HUES64 (cell line): ENCODE measurements at regions not wholly inside any gene's neighbourhood (a gene's known extent, or its start where the extent isn't known, plus 50 kb on each side); places are given as distances from the start of the nearest gene placed in this dataset.
"Not testable (repeated sequence)": the region's sequence is repeated elsewhere in the genome, so short reads cannot be mapped to it uniquely, and the experiment has no call there.

ENCODE experiments used
- H3K27ac ChIP-seq: 2 replicates; pipeline ENCODE4 v1.7.0; 2013; ENCODE audit warnings: low read depth, low read length, inconsistent platforms
- H3K27me3 ChIP-seq: 2 replicates; pipeline ENCODE4 v1.6.1; 2013; ENCODE audit warnings: mild to moderate bottlenecking, low read length; ENCODE audit not compliant: insufficient read depth
- H3K36me3 ChIP-seq: 2 replicates; pipeline ENCODE4 v1.6.1; 2013; ENCODE audit warnings: mild to moderate bottlenecking, low read length; ENCODE audit not compliant: insufficient read depth
- H3K4me1 ChIP-seq: 2 replicates; pipeline ENCODE4 v1.6.1; 2013; ENCODE audit warnings: mild to moderate bottlenecking, low read length, moderate library complexity; ENCODE audit not compliant: insufficient read depth
- H3K4me3 ChIP-seq: 2 replicates; pipeline ENCODE4 v1.5.1; 2013; ENCODE audit warnings: mild to moderate bottlenecking, low read length, moderate library complexity
- H3K9ac ChIP-seq: 2 replicates; pipeline ENCODE4 v1.6.1; 2013; ENCODE audit warnings: mild to moderate bottlenecking, low read depth, low read length
- H3K9me3 ChIP-seq: 2 replicates; pipeline ENCODE4 v1.6.1; 2013; ENCODE audit warnings: low read depth, low read length; ENCODE audit not compliant: insufficient read depth
- WGBS: fragments of 150-250, 120-280 bp; methylation state at CpG from one replicate; pipeline ENCODE4 v1.1.7; 2013; ENCODE audit warnings: missing lambda C conversion rate; 5-methylcytosine and 5-hydroxymethylcytosine counted together

- not testable (repeated sequence) for H3K27ac ChIP-seq, H3K9me3 ChIP-seq, H3K36me3 ChIP-seq, H3K9ac ChIP-seq, H3K4me1 ChIP-seq, H3K27me3 ChIP-seq, H3K4me3 ChIP-seq
- whole genome bisulfite sequencing: 95% methylated on average over 1 of the region's 1 CpG
Measured at GRCh38 chr18:5830902-5831301, 64.4 kb downstream of the TMEM200C start.

- H3K9ac ChIP-seq: no peak overlapping the region
Measured at GRCh38 chr18:5828913-5829312, 66.4 kb downstream of the TMEM200C start.

GRCh38 chr18:5825663-5826062 lies 69.7 kb downstream of the TMEM200C start:
- H3K4me3 ChIP-seq: no peak overlapping the region
- 93% methylated on average over 4 of the region's 4 CpGs for WGBS
- no peaks in the 10 kb centered on the region for H3K27me3 ChIP-seq
- no peak overlapping the region for H3K9ac ChIP-seq
- no peak overlapping the region for H3K27ac ChIP-seq
- H3K4me1 ChIP-seq: peaks cover 9% of the 10 kb centered on the region
- H3K9me3 ChIP-seq: no peaks in the 10 kb centered on the region
- H3K36me3 ChIP-seq: no peaks in the 10 kb centered on the region

More at GRCh38 chr18:5828913-5829312, 66.4 kb downstream of the TMEM200C start:
- H3K4me3 ChIP-seq: no peak overlapping the region
- H3K27me3 ChIP-seq: no peaks in the 10 kb centered on the region
- 96% methylated on average over 1 of the region's 1 CpG for WGBS
- H3K9me3 ChIP-seq: no peaks in the 10 kb centered on the region
- peaks cover 9% of the 10 kb centered on the region for H3K4me1 ChIP-seq
- H3K27ac ChIP-seq: no peak overlapping the region
- no peaks in the 10 kb centered on the region for H3K36me3 ChIP-seq

GRCh38 chr18:5824370-5824984 lies 70.8 kb downstream of the TMEM200C start:
- H3K27ac ChIP-seq: no peak overlapping the region
- H3K9me3 ChIP-seq: no peaks in the 10 kb centered on the region
- WGBS: 81% methylated on average over 5 of the region's 5 CpGs
- peaks cover 9% of the 10 kb centered on the region for H3K4me1 ChIP-seq
- no peaks in the 10 kb centered on the region for H3K27me3 ChIP-seq
- H3K4me3 ChIP-seq: no peak overlapping the region
- no peak overlapping the region for H3K9ac ChIP-seq
- no peaks in the 10 kb centered on the region for H3K36me3 ChIP-seq

GRCh38 chr18:5817816-5818215 lies 77.5 kb downstream of the TMEM200C start:
- Histone ChIP-seq H3K9ac (no peak overlapping the region), H3K4me3 (no peak overlapping the region), H3K27me3 (no peaks in the 10 kb centered on the region), H3K4me1 (no peaks in the 10 kb centered on the region; the same call in 1 of the 2 replicates), H3K27ac (no peak overlapping the region), H3K36me3 (no peaks in the 10 kb centered on the region), H3K9me3 (no peaks in the 10 kb centered on the region)
- no CpG with 5 or more reads among the region's 1 CpG for WGBS

GRCh38 chr18:5806860-5807259 lies 88.5 kb downstream of the TMEM200C start:
- 94% methylated on average over 4 of the region's 5 CpGs for WGBS

GRCh38 chr18:5787936-5788335 lies 107.4 kb downstream of the TMEM200C start:
- Histone ChIP-seq H3K4me3 (no peak overlapping the region), H3K27me3 (no peaks in the 10 kb centered on the region), H3K27ac (no peak overlapping the region), H3K9me3 (peaks cover 13% of the 10 kb centered on the region; the same call in 1 of the 2 replicates), H3K9ac (no peak overlapping the region), H3K4me1 (no peaks in the 10 kb centered on the region), H3K36me3 (no peaks in the 10 kb centered on the region)
- WGBS: 47% methylated on average over 1 of the region's 1 CpG

More at GRCh38 chr18:5806860-5807259, 88.5 kb downstream of the TMEM200C start:
- Histone ChIP-seq H3K36me3 (no peaks in the 10 kb centered on the region), H3K4me1 (no peaks in the 10 kb centered on the region), H3K27ac (no peak overlapping the region), H3K9me3 (peaks cover 53% of the 10 kb centered on the region), H3K9ac (no peak overlapping the region), H3K27me3 (no peaks in the 10 kb centered on the region), H3K4me3 (no peak overlapping the region)

- no peak overlapping the region for H3K4me3 ChIP-seq
- no peak overlapping the region for H3K9ac ChIP-seq
- H3K9me3 ChIP-seq: peaks cover 11% of the 10 kb centered on the region; the same call in 1 of the 2 replicates
- 67% methylated on average over 2 of the region's 2 CpGs for WGBS
- H3K4me1 ChIP-seq: no peaks in the 10 kb centered on the region
- no peaks in the 10 kb centered on the region for H3K27me3 ChIP-seq
- H3K27ac ChIP-seq: no peak overlapping the region
- no peaks in the 10 kb centered on the region for H3K36me3 ChIP-seq
Measured at GRCh38 chr18:5779922-5780321, 115.4 kb downstream of the TMEM200C start.

- no peaks in the 10 kb centered on the region for H3K36me3 ChIP-seq
- H3K27ac ChIP-seq: no peak overlapping the region
- no peak overlapping the region for H3K9ac ChIP-seq
- H3K4me3 ChIP-seq: no peak overlapping the region
- peaks cover 4% of the 10 kb centered on the region; the same call in 1 of the 2 replicates for H3K4me1 ChIP-seq
- 85% methylated on average over 14 of the region's 14 CpGs for WGBS
- H3K9me3 ChIP-seq: no peaks in the 10 kb centered on the region
- H3K27me3 ChIP-seq: no peaks in the 10 kb centered on the region
Measured at GRCh38 chr18:5772306-5773105, 122.8 kb downstream of the TMEM200C start.

GRCh38 chr18:5771343-5771742 lies 124.0 kb downstream of the TMEM200C start:
- Histone ChIP-seq H3K4me1 (peaks cover 4% of the 10 kb centered on the region; the same call in 1 of the 2 replicates), H3K4me3 (no peak overlapping the region), H3K9ac (no peak overlapping the region), H3K27me3 (no peaks in the 10 kb centered on the region), H3K36me3 (no peaks in the 10 kb centered on the region), H3K9me3 (no peaks in the 10 kb centered on the region), H3K27ac (no peak overlapping the region)
- 90% methylated on average over 4 of the region's 5 CpGs for WGBS

GRCh38 chr18:5770176-5770575 lies 125.1 kb downstream of the TMEM200C start:
- 82% methylated on average over 4 of the region's 4 CpGs for WGBS

More at GRCh38 chr18:5770176-5770575, 125.1 kb downstream of the TMEM200C start:
- Histone ChIP-seq H3K4me1 (peaks cover 4% of the 10 kb centered on the region; the same call in 1 of the 2 replicates), H3K9me3 (no peaks in the 10 kb centered on the region), H3K27ac (no peak overlapping the region), H3K4me3 (no peak overlapping the region), H3K27me3 (no peaks in the 10 kb centered on the region), H3K36me3 (no peaks in the 10 kb centered on the region), H3K9ac (no peak overlapping the region)
